K562 (cell line): ENCODE measurements at regions not wholly inside any gene's neighbourhood (a gene's known extent, or its start where the extent isn't known, plus 50 kb on each side); places are given as distances from the start of the nearest gene placed in this dataset.

Experiments
- ATAC-seq: fragments of 200-7000 bp; cut with Tn5 transposase; 3 replicates; pipeline ENCODE4 v1.9.1; 2020; ENCODE audit warnings: moderate library complexity
- BruUV-seq: library from RNA; stranded (reverse); fragments of 400-500 nt; replicated peaks from 2 replicates; lab custom pipeline; 2021; lab: Mats Ljungman, UMichigan
- CTCF ChIA-PET: fragments of 300-600 bp; formaldehyde crosslinking; extraction: SDS; loops from one replicate; lab custom pipeline; 2021; ENCODE audit warnings: low intra/inter-chr PET ratio; lab: Yijun Ruan, JAX
- POLR2A ChIA-PET: fragments of 300-600, 350-650 bp; sonication (Branson Sonifier 250); formaldehyde crosslinking; extraction: SDS; loops from one replicate; lab custom pipeline; 2021; ENCODE audit warnings: antibody characterized with exemption, inconsistent platforms; lab: Yijun Ruan, JAX
- DNase-seq, 4 experiments: peaks; one replicate each; pipeline versions ENCODE4 v3.0.0 to v3.0.0-alpha.2; 2011 to 2018; ENCODE audit warnings: low spot score in 3 of 4, mixed read lengths in 3 of 4; ENCODE audit errors: extremely low read depth in 1 of 4
- FAIRE-seq: peaks from 2 replicates; lab custom pipeline; 2011; peaks lifted over from hg19 to GRCh38; lab: Jason Lieb, UNC
- H2AFZ ChIP-seq: 2 replicates; pipeline ENCODE4 v1.6.0; 2011; ENCODE audit warnings: low read depth, low read length, control low read depth, inconsistent platforms
- H3K27ac ChIP-seq: fragments of 200-600 bp; 3 replicates; pipeline ENCODE4 v1.8.0; 2011; ENCODE audit warnings: low read depth, mild to moderate bottlenecking, control low read depth, inconsistent platforms, low read length, moderate library complexity, mixed read lengths; ENCODE audit errors: extremely low read depth
- H3K27me3 ChIP-seq, 2 experiments: fragments of 300-600 bp in 1 of 2; 2 replicates in 1 of 2; 3 replicates in 1 of 2; pipeline versions ENCODE4 v1.6.0 to v1.8.0; 2011; ENCODE audit warnings: inconsistent platforms in 2 of 2, low read length in 2 of 2, mild to moderate bottlenecking in 1 of 2, mixed read lengths in 1 of 2, moderate library complexity in 1 of 2; ENCODE audit not compliant: control insufficient read depth in 2 of 2, insufficient read depth in 2 of 2
- H3K36me3 ChIP-seq: fragments of 300-600 bp; 3 replicates; pipeline ENCODE4 v1.8.0; 2011; ENCODE audit warnings: mild to moderate bottlenecking, low read length, inconsistent platforms; ENCODE audit not compliant: control insufficient read depth, insufficient read depth
- H3K4me1 ChIP-seq, 2 experiments: fragments of 200-600 bp in 1 of 2; replicated peaks in 1 of 2; 2 replicates in 1 of 2; 3 replicates in 1 of 2; pipeline versions ENCODE4 v1.5.1 to v1.8.0; 2011; ENCODE audit warnings: inconsistent platforms in 2 of 2, low read length in 2 of 2, mild to moderate bottlenecking in 1 of 2, mixed read lengths in 1 of 2, moderate library complexity in 1 of 2; ENCODE audit not compliant: control insufficient read depth in 2 of 2, insufficient read depth in 2 of 2
- H3K4me2 ChIP-seq: 2 replicates; pipeline ENCODE4 v1.6.1; 2011; ENCODE audit warnings: low read length, control low read depth, inconsistent platforms, mixed read lengths; ENCODE audit not compliant: insufficient read depth
- H3K4me3 ChIP-seq: fragments of 200-600 bp; sonication (generic), shearing (Covaris generic); 2 replicates; pipeline ENCODE4 v1.5.1; 2016; ENCODE audit warnings: control low read depth, inconsistent platforms
- H3K79me2 ChIP-seq: fragments of 200-600 bp; 3 replicates; pipeline ENCODE4 v1.8.0; 2011; ENCODE audit warnings: low read length, inconsistent platforms; ENCODE audit not compliant: control insufficient read depth, insufficient read depth
- H3K9ac ChIP-seq, 2 experiments: 2 replicates each; pipeline versions ENCODE4 v1.6.0 to v1.6.1; 2011; ENCODE audit warnings: low read depth in 2 of 2, low read length in 2 of 2, control low read depth in 1 of 2, inconsistent platforms in 1 of 2, mild to moderate bottlenecking in 1 of 2, mixed read lengths in 1 of 2; ENCODE audit not compliant: insufficient read depth in 1 of 2
- H3K9me1 ChIP-seq: one replicate; pipeline ENCODE4 v1.6.0; 2011; ENCODE audit warnings: inconsistent platforms, mild to moderate bottlenecking, low read length, moderate library complexity; ENCODE audit not compliant: control insufficient read depth, insufficient read depth
- H3K9me3 ChIP-seq: replicated peaks from 2 replicates; pipeline ENCODE4 v1.5.1; 2011; ENCODE audit warnings: low read depth, low read length, inconsistent platforms; ENCODE audit not compliant: control insufficient read depth, insufficient read depth
- H4K20me1 ChIP-seq: replicated peaks from 2 replicates; pipeline ENCODE4 v1.6.1; 2011; ENCODE audit warnings: low read length, inconsistent platforms, mixed read lengths; ENCODE audit not compliant: control insufficient read depth, insufficient read depth
- HNRNPLL ChIP-seq: fragments of 200-400 bp; formaldehyde crosslinking; IDR thresholded peaks from 2 replicates; pipeline ENCODE4 v1.6.1; 2017; ENCODE audit warnings: low read length, low read depth, mild to moderate bottlenecking; ENCODE audit not compliant: poor library complexity, severe bottlenecking
- STAT6 ChIP-seq: sonication (generic); formaldehyde crosslinking; IDR thresholded peaks from 2 replicates; pipeline ENCODE4 v1.8.1; 2023; ENCODE audit warnings: mild to moderate bottlenecking, missing genetic modification reagents
- VEZF1 ChIP-seq: fragments of 200-800 bp; sonication (Bioruptor generic); IDR thresholded peaks from 2 replicates; pipeline ENCODE4 v1.6.1; 2017; ENCODE audit warnings: missing genetic modification characterization, missing compliant biosample characterization
- ZNF57 ChIP-seq: fragments of 450-650 bp; formaldehyde crosslinking; IDR thresholded peaks from 2 replicates; pipeline ENCODE4 v1.4.0; 2020; ENCODE audit warnings: mild to moderate bottlenecking, moderate library complexity
- ZNF583 ChIP-seq: fragments of 250-450 bp; sonication (Bioruptor Pico); IDR thresholded peaks from 2 replicates; pipeline ENCODE4 v1.4.0; 2020
- WGBS: fragments of 100-300 bp; shearing (Covaris generic); methylation state at CpG from one replicate; pipeline ENCODE4 v1.1.6; 2016; ENCODE audit warnings: low coverage, mixed read lengths; ENCODE audit not compliant: insufficient coverage; ENCODE audit errors: missing lambda C conversion rate; 5-methylcytosine and 5-hydroxymethylcytosine counted together
- in situ Hi-C: fragments of 300-500 bp; cut with MboI; formaldehyde crosslinking; loops from 4 replicates; pipeline ENCODE4 v1.15.0; 2018; ENCODE audit warnings: inconsistent platforms, mixed read lengths
- intact Hi-C: fragments of 100-400 bp; cut with micrococcal nuclease; formaldehyde crosslinking; loops from 2 replicates; pipeline ENCODE4 v1.14.2; 2022

- TF ChIP-seq STAT6 (CRISPR knock-in tag) (no peak), HNRNPLL (no peak), VEZF1 (CRISPR knock-in tag) (no peak), ZNF583 (CRISPR knock-in tag) (no peak)
- TF ChIP-seq, all 486 proteins: peak for 0
Observed at GRCh38 chr1:79982211-79982610, 975.7 kb upstream of the ADGRL4 start (continued).

GRCh38 chr1:79981481-79981880 lies 975.0 kb upstream of the ADGRL4 start:
- no peak overlapping the region for H3K4me3 ChIP-seq
- no peaks in the 10 kb centered on the region for H3K27me3 ChIP-seq
- WGBS, result 2% methylated on average over 4 of the region's 4 CpGs
- H3K79me2 ChIP-seq, result no peaks in the 10 kb centered on the region
- no peak for TF ChIP-seq ZNF57 (CRISPR knock-in tag)
- H2AFZ ChIP-seq, result no peak overlapping the region
- intact Hi-C loops (no loop called here), in situ Hi-C loops (no loop called here)
- ChIA-PET CTCF (no interaction called here), POLR2A (no interaction called here)
- ATAC-seq (no peak), DNase-seq (no peak), FAIRE-seq (no peak)
- H3K4me2 ChIP-seq, result no peak overlapping the region
- no peaks in the 10 kb centered on the region for H3K4me1 ChIP-seq
- no peaks in the 10 kb centered on the region for H4K20me1 ChIP-seq
- H3K9me1 ChIP-seq, result no peaks in the 10 kb centered on the region
- H3K9me3 ChIP-seq, result no peaks in the 10 kb centered on the region; the same call in 1 of the 2 replicates
- H3K36me3 ChIP-seq, result no peaks in the 10 kb centered on the region
- no peak overlapping the region for H3K9ac ChIP-seq
- H3K27ac ChIP-seq, result no peak overlapping the region
- no TSS peak for BruUV-seq
